HG02870 (cell line): ENCODE measurements at regions not wholly inside any gene's neighbourhood (a gene's known extent, or its start where the extent isn't known, plus 50 kb on each side); places are given as distances from the start of the nearest gene placed in this dataset.
"Not testable (repeated sequence)": the region's sequence is repeated elsewhere in the genome, so short reads cannot be mapped to it uniquely, and the experiment has no call there.

Experiments used
- ATAC-seq: cut with Tn5 transposase; IDR thresholded peaks from one replicate; pipeline ENCODE4 v1.9.1; 2021; ENCODE audit warnings: mild to moderate bottlenecking, moderate library complexity; ENCODE audit not compliant: unreplicated experiment

GRCh38 chr10:129041916-129042315 is 425.1 kb upstream of the MGMT start:
- ATAC-seq = no peak

- no peak for ATAC-seq
Observed at GRCh38 chr10:129042776-129043595, 424.1 kb upstream of the MGMT start.

GRCh38 chr10:129043691-129044090 is 423.4 kb upstream of the MGMT start:
- no peak for ATAC-seq

GRCh38 chr10:129045599-129045998 is 421.4 kb upstream of the MGMT start:
- no peak for ATAC-seq

- ATAC-seq = no peak
Observed at GRCh38 chr10:129046065-129046681, 420.9 kb upstream of the MGMT start.

GRCh38 chr10:129046962-129047361 is 420.1 kb upstream of the MGMT start:
- ATAC-seq = no peak

GRCh38 chr10:129047600-129047999 is 419.4 kb upstream of the MGMT start:
- no peak for ATAC-seq

GRCh38 chr10:129048513-129048912 is 418.5 kb upstream of the MGMT start:
- no peak for ATAC-seq

GRCh38 chr10:129049501-129049900 is 417.5 kb upstream of the MGMT start:
- no peak for ATAC-seq

GRCh38 chr10:129055225-129055624 is 411.8 kb upstream of the MGMT start:
- ATAC-seq = no peak

- no peak for ATAC-seq
Observed at GRCh38 chr10:129055986-129056385, 411.1 kb upstream of the MGMT start.

GRCh38 chr10:129056734-129057689 is 410.0 kb upstream of the MGMT start:
- ATAC-seq = peak; percentile 20

GRCh38 chr10:129057856-129058663 is 409.0 kb upstream of the MGMT start:
- peak; percentile 87 for ATAC-seq

GRCh38 chr10:129058664-129059155 is 408.3 kb upstream of the MGMT start:
- ATAC-seq = no peak

- ATAC-seq = no peak
Observed at GRCh38 chr10:129059977-129060376, 407.1 kb upstream of the MGMT start.

GRCh38 chr10:129063212-129063611 is 403.8 kb upstream of the MGMT start:
- ATAC-seq = no peak

GRCh38 chr10:129063877-129064276 is 403.2 kb upstream of the MGMT start:
- no peak for ATAC-seq

- ATAC-seq = not testable (repeated sequence)
Observed at GRCh38 chr10:129066529-129066928, 400.5 kb upstream of the MGMT start.

GRCh38 chr10:129071411-129071810 is 395.6 kb upstream of the MGMT start:
- not testable (repeated sequence) for ATAC-seq

GRCh38 chr10:129074939-129075338 is 392.1 kb upstream of the MGMT start:
- no peak for ATAC-seq
